ENCODE measurements at regions not wholly inside any gene's neighbourhood (a gene's known extent, or its start where the extent isn't known, plus 50 kb on each side); places are given as distances from the start of the nearest gene placed in this dataset.

DNA sequence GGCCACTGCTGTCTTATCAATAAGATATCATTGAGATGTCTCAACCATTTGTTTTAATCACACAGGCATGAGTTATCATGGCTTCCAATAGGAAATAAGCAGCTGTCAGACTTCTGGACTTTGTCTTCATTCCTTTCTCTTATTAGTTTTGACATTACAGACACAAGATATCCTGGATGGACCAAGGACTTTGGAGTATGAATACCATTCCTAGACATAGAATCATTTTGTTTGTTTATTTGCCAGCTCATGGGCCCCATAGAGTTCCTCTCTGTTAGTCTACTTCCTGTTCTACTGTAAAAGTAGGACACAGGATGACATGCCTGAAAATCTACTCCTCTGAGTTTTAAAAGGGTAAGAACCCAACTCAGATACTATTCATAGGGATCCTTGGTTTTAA lies 77.7 kb upstream of the KCNJ16 start:
- TF ChIP-seq, protein P1, sequence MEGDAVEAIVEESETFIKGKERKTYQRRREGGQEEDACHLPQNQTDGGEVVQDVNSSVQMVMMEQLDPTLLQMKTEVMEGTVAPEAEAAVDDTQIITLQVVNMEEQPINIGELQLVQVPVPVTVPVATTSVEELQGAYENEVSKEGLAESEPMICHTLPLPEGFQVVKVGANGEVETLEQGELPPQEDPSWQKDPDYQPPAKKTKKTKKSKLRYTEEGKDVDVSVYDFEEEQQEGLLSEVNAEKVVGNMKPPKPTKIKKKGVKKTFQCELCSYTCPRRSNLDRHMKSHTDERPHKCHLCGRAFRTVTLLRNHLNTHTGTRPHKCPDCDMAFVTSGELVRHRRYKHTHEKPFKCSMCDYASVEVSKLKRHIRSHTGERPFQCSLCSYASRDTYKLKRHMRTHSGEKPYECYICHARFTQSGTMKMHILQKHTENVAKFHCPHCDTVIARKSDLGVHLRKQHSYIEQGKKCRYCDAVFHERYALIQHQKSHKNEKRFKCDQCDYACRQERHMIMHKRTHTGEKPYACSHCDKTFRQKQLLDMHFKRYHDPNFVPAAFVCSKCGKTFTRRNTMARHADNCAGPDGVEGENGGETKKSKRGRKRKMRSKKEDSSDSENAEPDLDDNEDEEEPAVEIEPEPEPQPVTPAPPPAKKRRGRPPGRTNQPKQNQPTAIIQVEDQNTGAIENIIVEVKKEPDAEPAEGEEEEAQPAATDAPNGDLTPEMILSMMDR (conservative IDR thresholded peaks at IDR 0.05): no peak
- Mint-ChIP-seq H3K4me1 (peaks cover 9% of the 10 kb centered on the region), H3K36me3 (ENCODE audit: low read depth) (no peaks in the 10 kb centered on the region), H3K4me3 (no peak overlapping the region), H3K27ac (ENCODE audit: unreplicated experiment) (no peak overlapping the region), H3K9me3 (peaks cover 7% of the 10 kb centered on the region), H3K27me3 (ENCODE audit: low read depth) (no peaks in the 10 kb centered on the region)
- no peak for DNase-seq (ENCODE audit: low read depth, low spot score)

DNA sequence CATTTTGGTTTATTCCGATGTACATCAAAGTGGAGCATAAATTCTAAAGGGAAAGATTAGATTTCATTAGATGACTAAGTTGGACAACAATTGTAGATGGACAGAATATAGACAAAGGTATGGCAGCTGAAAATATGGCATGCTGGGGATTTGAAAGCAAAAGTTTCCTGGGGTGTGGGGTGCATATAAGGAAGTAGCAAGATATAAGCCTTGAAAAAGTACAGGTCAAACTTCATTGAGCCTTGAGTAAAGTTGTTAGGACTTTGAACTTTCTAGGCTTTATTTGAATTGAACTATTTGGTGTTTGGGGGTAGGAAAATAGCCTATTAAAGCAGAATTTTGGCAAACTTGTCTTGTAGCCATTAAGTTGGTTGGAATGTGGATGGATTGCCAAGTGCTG lies 75.8 kb upstream of the KCNJ16 start:
- H3K4me3 Mint-ChIP-seq: no peak overlapping the region
- no peak for DNase-seq (ENCODE audit: low read depth, low spot score)
- peaks cover 7% of the 10 kb centered on the region for H3K9me3 Mint-ChIP-seq
- TF ChIP-seq, protein P1 (conservative IDR thresholded peaks at IDR 0.05): no peak
- H3K27me3 Mint-ChIP-seq (ENCODE audit: low read depth): no peaks in the 10 kb centered on the region
- no peak overlapping the region for H3K27ac Mint-ChIP-seq (ENCODE audit: unreplicated experiment)
- H3K4me1 Mint-ChIP-seq: no peaks in the 10 kb centered on the region
- H3K36me3 Mint-ChIP-seq (ENCODE audit: low read depth): no peaks in the 10 kb centered on the region

DNA sequence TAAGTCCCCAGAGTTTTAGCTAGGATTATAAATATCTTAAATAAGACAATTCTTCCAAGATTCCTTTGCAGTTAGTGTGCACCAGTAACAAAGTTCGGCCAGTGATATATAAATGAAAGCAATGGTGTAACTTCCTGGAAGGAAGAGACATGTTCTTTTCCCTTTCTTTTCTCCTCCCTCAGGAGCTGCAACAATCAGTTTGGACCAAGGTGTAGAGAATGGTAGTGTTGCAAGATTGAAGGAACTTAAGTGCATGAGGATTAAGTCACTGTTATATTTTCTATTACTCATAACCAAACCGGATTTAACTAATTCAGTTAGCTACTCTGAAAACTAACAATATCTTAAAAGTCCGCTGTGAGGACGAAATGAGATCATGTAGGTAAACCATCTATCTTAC lies 68.9 kb upstream of the KCNJ16 start:
- Mint-ChIP-seq H3K36me3 (ENCODE audit: low read depth) (no peaks in the 10 kb centered on the region), H3K4me3 (no peak overlapping the region), H3K27ac (ENCODE audit: unreplicated experiment) (no peak overlapping the region), H3K9me3 (peaks cover 5% of the 10 kb centered on the region), H3K4me1 (peaks cover 2% of the 10 kb centered on the region), H3K27me3 (ENCODE audit: low read depth) (no peaks in the 10 kb centered on the region)
- TF ChIP-seq, protein P1 (conservative IDR thresholded peaks at IDR 0.05): no peak
- DNase-seq (ENCODE audit: low read depth, low spot score): no peak

GRCh38 chr17:70011750-70012149 lies 63.3 kb upstream of the KCNJ16 start:
- H3K9me3 Mint-ChIP-seq: peaks cover 5% of the 10 kb centered on the region
- H3K36me3 Mint-ChIP-seq (ENCODE audit: low read depth): no peaks in the 10 kb centered on the region
- H3K27ac Mint-ChIP-seq (ENCODE audit: unreplicated experiment): no peak overlapping the region
- TF ChIP-seq, protein P1 (conservative IDR thresholded peaks at IDR 0.05): no peak
- H3K4me3 Mint-ChIP-seq: no peak overlapping the region
- H3K27me3 Mint-ChIP-seq (ENCODE audit: low read depth): no peaks in the 10 kb centered on the region
- H3K4me1 Mint-ChIP-seq: peaks cover 21% of the 10 kb centered on the region
- DNase-seq (ENCODE audit: low read depth, low spot score): no peak

GRCh38 chr17:70013911-70014310 lies 61.1 kb upstream of the KCNJ16 start:
- Mint-ChIP-seq H3K4me3 (no peak overlapping the region), H3K36me3 (ENCODE audit: low read depth) (no peaks in the 10 kb centered on the region), H3K27me3 (ENCODE audit: low read depth) (no peaks in the 10 kb centered on the region), H3K9me3 (no peaks in the 10 kb centered on the region), H3K4me1 (peaks cover 21% of the 10 kb centered on the region), H3K27ac (ENCODE audit: unreplicated experiment) (no peak overlapping the region)
- TF ChIP-seq, protein P1 (conservative IDR thresholded peaks at IDR 0.05): no peak
- DNase-seq (ENCODE audit: low read depth, low spot score): no peak

DNA sequence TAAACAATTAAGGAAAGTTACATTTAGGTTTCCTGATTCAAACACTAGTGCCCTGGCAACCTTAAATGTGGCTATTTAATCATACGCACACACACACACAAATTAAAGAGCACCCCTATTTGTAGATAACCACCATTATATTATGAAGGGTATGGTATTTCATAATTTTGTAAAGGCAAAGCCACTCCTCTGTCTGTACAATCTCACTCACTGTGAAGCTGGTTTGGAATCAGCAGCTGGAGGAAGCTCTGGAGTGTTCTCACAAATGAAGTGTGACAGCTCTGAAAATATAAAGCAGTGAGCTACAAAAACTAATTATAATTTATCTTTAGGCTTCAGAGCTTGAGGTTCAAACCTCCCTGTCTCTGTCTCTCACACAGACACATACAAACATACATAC lies 57.9 kb upstream of the KCNJ16 start:
- Mint-ChIP-seq H3K27ac (ENCODE audit: unreplicated experiment) (no peak overlapping the region), H3K9me3 (no peaks in the 10 kb centered on the region), H3K4me1 (peaks cover 11% of the 10 kb centered on the region), H3K4me3 (no peak overlapping the region), H3K27me3 (ENCODE audit: low read depth) (no peaks in the 10 kb centered on the region), H3K36me3 (ENCODE audit: low read depth) (no peaks in the 10 kb centered on the region)
- no peak for DNase-seq (ENCODE audit: low read depth, low spot score)
- TF ChIP-seq, protein P1 (conservative IDR thresholded peaks at IDR 0.05): no peak
